Mucosa of stomach (tissue), 1 donor: ENCODE measurements at regions not wholly inside any gene's neighbourhood (a gene's known extent, or its start where the extent isn't known, plus 50 kb on each side); places are given as distances from the start of the nearest gene placed in this dataset.

Experiments used
- H3K27me3 ChIP-seq: one replicate; pipeline ENCODE4 v1.7.0; 2013; ENCODE audit warnings: mild to moderate bottlenecking, low read length; ENCODE audit not compliant: control insufficient read depth, insufficient read depth
- H3K36me3 ChIP-seq: one replicate; pipeline ENCODE4 v1.7.0; 2013; ENCODE audit warnings: low read length; ENCODE audit not compliant: control insufficient read depth, insufficient read depth
- H3K4me1 ChIP-seq: one replicate; pipeline ENCODE4 v1.7.0; 2013; ENCODE audit warnings: mild to moderate bottlenecking, low read length; ENCODE audit not compliant: control insufficient read depth, insufficient read depth
- H3K4me3 ChIP-seq: one replicate; pipeline ENCODE4 v1.7.0; 2013; ENCODE audit warnings: low read length
- H3K9ac ChIP-seq: one replicate; pipeline ENCODE4 v1.7.0; 2013; ENCODE audit warnings: mild to moderate bottlenecking, low read length, moderate library complexity
- H3K9me3 ChIP-seq: one replicate; pipeline ENCODE4 v1.7.0; 2013; ENCODE audit warnings: mild to moderate bottlenecking, low read length, moderate library complexity; ENCODE audit not compliant: control insufficient read depth
- donor health status: Pancreatic carcinoma.

GRCh38 chrX:2550328-2551020 is 49.7 kb upstream of the DHRSX start:
- Histone ChIP-seq H3K36me3 (no peaks in the 10 kb centered on the region), H3K9ac (no peak overlapping the region), H3K4me1 (peaks cover 7% of the 10 kb centered on the region), H3K27me3 (no peaks in the 10 kb centered on the region), H3K9me3 (no peaks in the 10 kb centered on the region), H3K4me3 (no peak overlapping the region)
